H1 (cell line): ENCODE measurements at regions not wholly inside any gene's neighbourhood (a gene's known extent, or its start where the extent isn't known, plus 50 kb on each side); places are given as distances from the start of the nearest gene placed in this dataset.

Source experiments
- CHD1 ChIP-seq: IDR thresholded peaks from 2 replicates; pipeline ENCODE4 v1.6.1; 2012; ENCODE audit warnings: low read depth, low read length, improper control_type of control experiment
- CHD7 ChIP-seq: fragments of 300-600 bp; sonication (generic); IDR thresholded peaks from 2 replicates; pipeline ENCODE4 v1.7.1; 2012; ENCODE audit warnings: low read length, moderate library complexity, mild to moderate bottlenecking, inconsistent platforms; ENCODE audit not compliant: insufficient replicate concordance
- POLR2AphosphoS5 ChIP-seq: IDR thresholded peaks from 2 replicates; pipeline ENCODE4 v1.6.1; 2011; ENCODE audit warnings: low read depth, low read length

GRCh38 chr10:3951993-3952392, 167.0 kb upstream of the KLF6 start (continued):
- TF ChIP-seq CHD7 (no peak), CHD1 (no peak), POLR2AphosphoS5 (no peak)
